ENCODE measurements at regions not wholly inside any gene's neighbourhood (a gene's known extent, or its start where the extent isn't known, plus 50 kb on each side); places are given as distances from the start of the nearest gene placed in this dataset.

GRCh38 chr16:26930786-26931581 lies 135.7 kb upstream of the C16orf82 start:
- Histone ChIP-seq H3K4me1 (ENCODE audit: insufficient read depth, low read length) (no peaks in the 10 kb centered on the region), H3K27me3 (ENCODE audit: insufficient read depth, low read length, poor library complexity) (no peaks in the 10 kb centered on the region), H3K9ac (ENCODE audit: low read depth, low read length) (no peak overlapping the region), H4K20me1 (ENCODE audit: insufficient read depth, low read length) (no peaks in the 10 kb centered on the region), H3K79me2 (ENCODE audit: insufficient read depth, low read length) (no peaks in the 10 kb centered on the region), H3K36me3 (ENCODE audit: insufficient read depth, low read length) (no peaks in the 10 kb centered on the region), H3K9me3 (ENCODE audit: insufficient read depth, low read length, severe bottlenecking) (no peaks in the 10 kb centered on the region), H2AFZ (ENCODE audit: low read depth, low read length) (no peak overlapping the region), H3K4me2 (ENCODE audit: insufficient read depth, low read length) (no peak overlapping the region), H3K27ac (ENCODE audit: low read length) (no peak overlapping the region), H3K4me3 (ENCODE audit: low read depth in 1 of 2, low read length in 2 of 2) (no peak overlapping the region)
- TF ChIP-seq EZH2 (IDR thresholded peaks at IDR 0.05; ENCODE audit: borderline replicate concordance, low read depth, low read length, severe bottlenecking) (no peak), CTCF (IDR thresholded peaks at IDR 0.05; ENCODE audit: borderline replicate concordance, extremely low read depth, low read length, poor library complexity, severe bottlenecking) (no peak)
- ATAC-seq (ENCODE audit: insufficient read depth, low read depth) (no peak), DNase-seq (no peak)

GRCh38 chr16:26950636-26951035 lies 116.1 kb upstream of the C16orf82 start:
- no peak overlapping the region for H3K4me3 ChIP-seq (ENCODE audit: low read depth in 1 of 2, low read length in 2 of 2)
- no peak overlapping the region for H2AFZ ChIP-seq (ENCODE audit: low read depth, low read length)
- H3K9ac ChIP-seq (ENCODE audit: low read depth, low read length) = no peak overlapping the region
- H3K9me3 ChIP-seq (ENCODE audit: insufficient read depth, low read length, severe bottlenecking) = no peaks in the 10 kb centered on the region
- H4K20me1 ChIP-seq (ENCODE audit: insufficient read depth, low read length) = no peaks in the 10 kb centered on the region
- no peak overlapping the region for H3K4me2 ChIP-seq (ENCODE audit: insufficient read depth, low read length)
- H3K4me1 ChIP-seq (ENCODE audit: insufficient read depth, low read length) = no peaks in the 10 kb centered on the region
- no peaks in the 10 kb centered on the region for H3K36me3 ChIP-seq (ENCODE audit: insufficient read depth, low read length)
- no peak for DNase-seq
- no peak for ATAC-seq (ENCODE audit: insufficient read depth, low read depth)
- no peak for TF ChIP-seq EZH2 (IDR thresholded peaks at IDR 0.05; ENCODE audit: borderline replicate concordance, low read depth, low read length, severe bottlenecking)
- no peak for TF ChIP-seq CTCF (IDR thresholded peaks at IDR 0.05; ENCODE audit: borderline replicate concordance, extremely low read depth, low read length, poor library complexity, severe bottlenecking)
- peaks cover 8% of the 10 kb centered on the region for H3K27me3 ChIP-seq (ENCODE audit: insufficient read depth, low read length, poor library complexity)
- no peaks in the 10 kb centered on the region for H3K79me2 ChIP-seq (ENCODE audit: insufficient read depth, low read length)
- H3K27ac ChIP-seq (ENCODE audit: low read length) = no peak overlapping the region

GRCh38 chr16:26951950-26952349 lies 114.8 kb upstream of the C16orf82 start:
- Histone ChIP-seq H3K36me3 (ENCODE audit: insufficient read depth, low read length) (no peaks in the 10 kb centered on the region), H2AFZ (ENCODE audit: low read depth, low read length) (no peak overlapping the region), H3K4me2 (ENCODE audit: insufficient read depth, low read length) (no peak overlapping the region), H3K27ac (ENCODE audit: low read length) (no peak overlapping the region), H3K9me3 (ENCODE audit: insufficient read depth, low read length, severe bottlenecking) (no peaks in the 10 kb centered on the region), H3K79me2 (ENCODE audit: insufficient read depth, low read length) (no peaks in the 10 kb centered on the region), H3K4me1 (ENCODE audit: insufficient read depth, low read length) (no peaks in the 10 kb centered on the region), H3K27me3 (ENCODE audit: insufficient read depth, low read length, poor library complexity) (peaks cover 8% of the 10 kb centered on the region), H3K4me3 (ENCODE audit: low read depth in 1 of 2, low read length in 2 of 2) (no peak overlapping the region), H3K9ac (ENCODE audit: low read depth, low read length) (no peak overlapping the region), H4K20me1 (ENCODE audit: insufficient read depth, low read length) (no peaks in the 10 kb centered on the region)
- DNase-seq (no peak), ATAC-seq (ENCODE audit: insufficient read depth, low read depth) (no peak)
- no peak for TF ChIP-seq CTCF (IDR thresholded peaks at IDR 0.05; ENCODE audit: borderline replicate concordance, extremely low read depth, low read length, poor library complexity, severe bottlenecking)
- TF ChIP-seq EZH2 (IDR thresholded peaks at IDR 0.05; ENCODE audit: borderline replicate concordance, low read depth, low read length, severe bottlenecking) = no peak

All from DND-41 (cell line).